ENCODE measurements at regions not wholly inside any gene's neighbourhood (a gene's known extent, or its start where the extent isn't known, plus 50 kb on each side); places are given as distances from the start of the nearest gene placed in this dataset.

- no peak for TF ChIP-seq POLR2A (IDR thresholded peaks at IDR 0.05)
- TF ChIP-seq, protein P1, sequence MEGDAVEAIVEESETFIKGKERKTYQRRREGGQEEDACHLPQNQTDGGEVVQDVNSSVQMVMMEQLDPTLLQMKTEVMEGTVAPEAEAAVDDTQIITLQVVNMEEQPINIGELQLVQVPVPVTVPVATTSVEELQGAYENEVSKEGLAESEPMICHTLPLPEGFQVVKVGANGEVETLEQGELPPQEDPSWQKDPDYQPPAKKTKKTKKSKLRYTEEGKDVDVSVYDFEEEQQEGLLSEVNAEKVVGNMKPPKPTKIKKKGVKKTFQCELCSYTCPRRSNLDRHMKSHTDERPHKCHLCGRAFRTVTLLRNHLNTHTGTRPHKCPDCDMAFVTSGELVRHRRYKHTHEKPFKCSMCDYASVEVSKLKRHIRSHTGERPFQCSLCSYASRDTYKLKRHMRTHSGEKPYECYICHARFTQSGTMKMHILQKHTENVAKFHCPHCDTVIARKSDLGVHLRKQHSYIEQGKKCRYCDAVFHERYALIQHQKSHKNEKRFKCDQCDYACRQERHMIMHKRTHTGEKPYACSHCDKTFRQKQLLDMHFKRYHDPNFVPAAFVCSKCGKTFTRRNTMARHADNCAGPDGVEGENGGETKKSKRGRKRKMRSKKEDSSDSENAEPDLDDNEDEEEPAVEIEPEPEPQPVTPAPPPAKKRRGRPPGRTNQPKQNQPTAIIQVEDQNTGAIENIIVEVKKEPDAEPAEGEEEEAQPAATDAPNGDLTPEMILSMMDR (IDR thresholded peaks at IDR 0.05) = peak in 1 of 6 experiments; percentile 22
Observed at GRCh38 chr2:18154812-18155211, 276.3 kb downstream of the KCNS3 start.

Measured in esophagus squamous epithelium (tissue), 4 donors.